GM18951 (cell line): ENCODE measurements at regions not wholly inside any gene's neighbourhood (a gene's known extent, or its start where the extent isn't known, plus 50 kb on each side); places are given as distances from the start of the nearest gene placed in this dataset.

ENCODE experiments used
- POLR2A ChIP-seq: IDR thresholded peaks from 4 replicates; pipeline ENCODE4 v1.6.1; 2011; ENCODE audit warnings: mild to moderate bottlenecking; ENCODE audit not compliant: insufficient read length, insufficient read depth; ENCODE audit errors: extremely low read depth
- in situ Hi-C: fragments of 300-500 bp; cut with MboI; formaldehyde crosslinking; loops from one replicate; pipeline ENCODE4 v1.12.0; 2022; ENCODE audit warnings: low sequenced_read_pairs, mixed read lengths, inconsistent platforms; ENCODE audit not compliant: unreplicated experiment

DNA sequence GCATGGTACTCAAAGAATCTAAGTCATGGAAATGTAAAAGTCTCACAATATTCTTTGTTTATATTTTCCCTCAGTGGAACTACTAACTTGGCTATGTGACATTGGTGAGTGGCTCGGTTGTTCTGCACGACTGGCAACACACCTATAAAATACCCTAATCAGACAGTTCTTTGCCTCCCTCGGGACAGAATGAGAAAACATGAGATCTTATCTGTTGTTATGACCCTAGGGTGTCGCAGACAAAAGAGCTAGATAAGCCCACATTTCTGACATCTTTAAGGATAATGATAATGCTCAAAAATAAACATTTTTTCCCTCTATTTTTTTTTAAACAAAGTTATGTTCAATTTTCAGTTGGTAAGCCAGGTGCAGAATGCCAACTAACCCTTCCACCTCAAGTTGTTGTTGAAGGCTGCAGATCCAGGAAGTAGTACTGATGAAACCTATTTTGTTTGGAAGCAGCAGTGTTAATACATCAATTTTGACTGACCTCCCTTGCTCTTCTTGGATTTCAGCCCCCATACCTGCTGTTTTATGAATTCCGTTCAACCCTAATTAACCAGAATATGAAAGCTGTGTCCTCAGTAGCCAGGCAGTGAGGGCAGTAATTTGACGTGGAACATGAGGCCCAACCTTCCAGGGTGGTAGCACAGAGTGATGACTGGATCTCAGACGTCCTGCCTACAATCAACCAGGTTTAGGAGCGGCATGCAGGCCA lies 108.7 kb upstream of the DUSP10 start:
- TF ChIP-seq POLR2A = no peak
- in situ Hi-C loops = no loop called here

DNA sequence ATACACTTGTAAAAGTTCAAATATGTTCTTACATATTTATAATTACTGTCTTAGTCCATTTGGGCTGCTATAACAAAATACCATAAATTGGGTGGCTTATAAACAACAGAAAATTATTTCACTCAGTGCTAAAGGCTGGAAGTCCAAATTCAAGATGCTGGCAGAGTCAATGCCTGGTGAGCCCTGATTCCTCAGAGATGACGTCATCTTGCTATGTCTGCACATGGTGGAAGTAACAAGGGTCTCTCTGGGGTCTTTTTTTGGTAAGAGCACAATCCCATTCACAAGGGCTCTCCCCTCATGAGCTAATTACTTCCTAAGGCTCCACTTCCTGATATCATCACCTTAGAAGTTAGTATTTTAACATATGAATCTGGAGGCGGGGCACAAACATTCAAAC lies 108.0 kb upstream of the DUSP10 start:
- TF ChIP-seq POLR2A = no peak
- in situ Hi-C loops = no loop called here

DNA sequence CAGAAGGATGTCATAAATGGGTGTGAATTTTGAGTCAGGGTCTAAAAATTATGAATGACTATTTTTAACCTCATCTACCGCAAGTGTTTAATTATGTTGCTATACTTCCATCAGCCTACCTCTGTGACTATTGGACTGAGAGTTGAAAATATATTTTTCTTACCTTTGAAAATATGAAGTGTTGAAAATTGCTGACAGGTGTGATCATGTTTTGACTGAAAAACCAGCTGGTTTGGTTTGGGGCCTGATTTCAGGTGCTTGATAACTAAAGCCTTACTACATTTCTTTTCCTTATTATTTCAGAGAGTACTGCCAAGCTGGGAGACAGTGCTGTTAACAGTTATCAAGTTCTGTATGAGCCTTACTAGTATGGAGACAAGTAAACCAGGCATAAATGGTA lies 107.2 kb upstream of the DUSP10 start:
- in situ Hi-C loops = no loop called here
- TF ChIP-seq POLR2A = no peak

DNA sequence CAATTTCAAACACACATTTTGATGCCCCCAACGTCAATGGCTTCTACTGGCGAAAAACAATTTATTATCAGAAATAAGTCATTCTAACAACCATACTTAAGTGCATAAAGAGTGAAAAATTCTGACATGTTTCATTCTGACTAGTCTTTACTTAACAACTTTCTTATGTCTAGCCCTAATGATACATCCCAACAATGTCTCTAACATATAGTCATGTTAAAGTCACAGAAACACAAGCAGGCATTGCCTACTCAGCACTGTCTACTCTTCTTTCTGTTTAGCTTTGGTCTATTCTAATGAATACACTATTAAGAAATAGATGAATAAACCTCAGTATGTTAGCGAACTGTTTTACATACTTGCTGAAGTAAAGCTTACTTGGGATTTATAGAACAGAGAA lies 105.8 kb upstream of the DUSP10 start:
- in situ Hi-C loops = no loop called here
- no peak for TF ChIP-seq POLR2A

DNA sequence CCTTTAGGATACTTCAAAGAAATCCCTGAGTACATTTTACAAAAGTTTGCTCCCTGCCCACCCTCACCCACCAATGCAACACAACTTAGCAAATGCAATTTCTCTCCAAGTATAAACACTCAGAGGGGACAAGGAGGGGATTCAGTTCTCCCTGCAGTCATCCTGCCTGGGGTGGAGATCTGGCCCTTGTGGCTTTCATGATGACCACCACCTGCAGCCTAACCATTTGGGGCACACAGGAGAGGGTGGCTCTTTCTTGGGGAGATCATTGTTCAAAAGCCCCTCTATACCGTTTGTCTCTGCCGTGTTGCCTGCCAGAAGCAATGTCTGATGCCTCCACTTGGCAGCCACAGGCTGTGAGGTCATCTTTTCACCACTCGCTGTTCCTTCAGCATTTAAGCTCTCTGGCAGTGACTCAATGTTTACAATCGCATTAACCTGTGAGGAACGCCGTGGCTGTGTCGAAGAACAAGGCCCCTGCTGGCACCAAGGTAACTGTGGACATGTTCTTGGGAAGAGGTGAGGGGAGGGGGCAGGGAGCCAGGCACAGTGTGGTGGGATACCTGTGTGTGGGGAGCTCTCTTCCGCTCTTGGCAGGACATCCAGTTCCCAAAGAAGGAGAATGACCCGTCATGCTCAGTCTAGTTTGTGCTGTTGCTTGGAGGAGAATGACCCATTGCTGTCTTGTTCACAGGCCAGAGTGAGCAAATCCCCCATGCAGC lies 103.9 kb upstream of the DUSP10 start:
- TF ChIP-seq POLR2A = no peak
- in situ Hi-C loops = no loop called here

DNA sequence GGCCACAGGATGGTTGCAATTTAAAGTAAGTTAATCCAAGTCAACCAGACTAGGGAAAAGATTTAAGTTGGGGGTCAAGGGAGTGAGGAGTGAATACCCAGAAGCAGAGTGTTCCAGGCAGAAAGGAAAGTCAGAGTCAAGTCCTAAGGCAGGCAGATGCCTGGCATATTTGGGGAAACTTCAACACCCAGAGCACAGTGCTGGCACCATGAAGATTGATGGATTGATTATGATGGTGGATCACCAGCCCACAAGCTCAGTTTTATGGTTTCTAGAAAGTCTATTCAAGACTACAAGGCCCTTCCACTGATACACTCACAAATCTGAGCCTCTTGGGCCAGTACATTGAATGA lies 100.1 kb upstream of the DUSP10 start:
- in situ Hi-C loops = no loop called here
- no peak for TF ChIP-seq POLR2A

DNA sequence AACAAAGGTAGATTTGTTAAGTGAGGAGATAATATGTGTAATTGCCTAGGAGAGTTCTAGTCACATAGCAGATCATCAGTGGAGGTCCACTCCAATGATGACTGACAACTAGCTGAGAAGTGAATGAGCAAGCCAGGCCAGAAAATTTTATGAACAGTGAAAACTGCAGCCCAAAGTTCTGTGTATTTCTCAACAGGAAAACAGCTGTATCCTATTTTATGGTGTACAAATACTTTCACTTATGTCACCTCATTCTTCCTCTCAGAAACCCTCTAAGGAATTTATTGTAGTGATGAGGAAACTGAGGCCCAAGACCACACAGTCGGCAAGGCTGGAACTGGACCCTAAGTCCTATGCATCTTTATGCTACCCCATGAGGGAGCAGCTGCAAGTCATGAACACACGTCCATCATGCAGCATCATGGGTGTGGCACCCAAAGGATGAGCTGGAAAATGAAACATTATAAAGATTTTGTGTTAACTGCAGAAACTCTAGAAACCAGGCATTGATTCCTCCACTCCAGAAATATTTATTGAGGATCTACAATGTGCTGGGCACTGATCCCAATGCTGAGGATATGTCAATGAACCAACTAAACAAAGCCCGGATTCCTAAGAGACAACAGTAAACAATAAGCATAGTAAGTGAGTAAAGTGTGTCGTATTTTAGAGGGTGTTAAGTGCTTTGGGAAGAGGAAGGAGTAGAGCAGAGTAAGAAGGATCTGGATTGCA lies 99.5 kb upstream of the DUSP10 start:
- no peak for TF ChIP-seq POLR2A
- in situ Hi-C loops = no loop called here

DNA sequence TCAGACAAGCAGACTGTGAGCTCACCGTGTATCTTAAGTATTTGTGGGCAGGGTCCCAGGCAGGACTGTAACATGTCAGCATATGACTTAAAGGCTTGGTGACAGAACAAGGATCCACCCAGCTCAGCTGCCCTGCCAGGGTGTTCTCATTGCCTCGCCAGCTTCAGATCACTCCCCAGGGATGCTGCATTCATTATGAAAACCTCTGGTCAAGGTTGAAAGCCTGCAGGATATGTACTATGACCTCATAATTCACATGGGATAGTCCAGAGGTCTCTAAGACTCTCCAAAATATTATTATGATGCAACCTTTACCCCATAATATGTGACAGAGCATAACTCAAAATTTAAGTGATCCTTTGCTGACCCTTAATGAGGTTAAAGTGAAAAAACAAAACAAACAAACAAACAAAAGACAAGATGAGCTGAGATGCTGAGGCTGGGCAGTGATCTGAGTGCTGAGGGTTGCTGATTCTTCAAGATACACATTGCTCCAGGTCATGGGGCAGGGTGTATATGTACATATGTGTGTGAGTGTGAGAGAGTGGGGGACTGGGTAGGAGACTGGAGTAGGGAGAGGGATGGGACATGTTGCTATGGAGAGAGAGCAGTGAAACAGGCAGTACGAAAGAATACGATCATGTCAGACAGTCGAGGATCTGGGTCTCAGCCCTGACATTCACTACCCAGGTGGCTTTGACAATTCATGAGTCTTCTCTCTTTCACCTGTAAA lies 98.8 kb upstream of the DUSP10 start:
- in situ Hi-C loops = no loop called here
- TF ChIP-seq POLR2A = no peak

DNA sequence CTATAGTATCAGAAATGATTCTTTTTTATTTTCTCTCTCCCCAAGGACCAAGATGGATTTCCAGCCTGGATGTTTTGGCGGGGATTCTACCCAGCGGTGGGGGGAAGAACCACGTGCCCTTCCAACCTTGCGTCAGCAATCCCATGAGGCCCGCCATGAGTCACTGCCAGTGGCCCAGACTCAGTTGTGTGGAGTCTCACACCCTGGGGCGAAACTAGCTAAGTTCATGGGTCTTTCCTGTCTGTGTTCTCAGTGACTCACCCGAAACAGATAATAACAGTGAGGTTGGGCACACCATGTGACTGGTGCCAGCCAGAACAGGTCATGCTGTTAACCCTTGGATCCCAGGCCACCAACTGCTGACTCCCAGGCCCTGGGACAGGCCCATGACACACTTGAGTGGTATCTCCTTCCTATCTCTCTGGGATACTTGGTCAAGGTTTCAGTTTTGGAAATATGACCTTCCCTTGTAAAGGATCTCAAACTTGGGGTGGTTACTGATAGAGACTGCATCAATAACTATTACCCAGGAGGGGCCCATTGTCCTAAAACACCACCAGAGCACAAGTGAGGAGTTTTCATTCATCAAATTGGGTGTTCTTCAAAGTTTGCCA lies 98.0 kb upstream of the DUSP10 start:
- no peak for TF ChIP-seq POLR2A
- in situ Hi-C loops = no loop called here

DNA sequence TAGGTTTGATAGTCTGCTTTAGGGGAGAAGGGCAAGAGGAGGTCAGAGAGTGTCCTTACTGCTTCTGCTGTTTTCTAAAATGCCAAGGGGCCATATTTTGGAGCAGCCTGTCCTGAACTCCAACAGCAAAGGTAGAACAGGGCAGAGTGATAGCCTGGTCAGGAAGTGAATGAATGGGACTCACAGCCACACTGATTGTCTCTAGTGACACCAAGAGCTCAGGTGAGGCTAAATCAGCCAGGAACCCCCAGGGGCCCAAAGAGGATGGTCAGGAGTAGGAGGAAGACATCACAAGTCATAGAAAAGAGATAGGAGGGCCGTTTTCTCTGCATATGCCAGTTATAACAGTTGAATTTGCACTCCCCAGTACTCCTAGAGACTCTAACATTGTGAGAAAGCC lies 97.4 kb upstream of the DUSP10 start:
- in situ Hi-C loops = no loop called here
- TF ChIP-seq POLR2A = no peak

DNA sequence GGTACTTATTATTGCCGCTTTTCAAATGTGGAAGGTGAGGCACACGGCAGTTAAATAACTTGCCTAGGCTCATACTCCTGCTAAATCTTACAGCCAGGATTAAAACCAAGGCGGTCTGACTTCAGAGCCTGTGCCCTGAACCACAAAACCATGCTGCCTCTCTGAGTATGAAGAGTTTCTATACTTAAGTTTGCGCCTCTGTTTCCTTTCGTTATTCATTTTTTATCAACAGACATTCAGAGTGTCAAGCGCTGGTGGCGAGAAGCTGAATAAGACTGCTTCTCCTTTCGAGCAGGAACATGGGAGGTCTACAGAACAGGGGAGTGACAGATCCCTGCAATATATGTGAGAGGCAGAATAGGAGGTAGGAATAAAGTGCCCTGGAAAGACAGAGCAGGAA lies 96.0 kb upstream of the DUSP10 start:
- in situ Hi-C loops = no loop called here
- TF ChIP-seq POLR2A = no peak

DNA sequence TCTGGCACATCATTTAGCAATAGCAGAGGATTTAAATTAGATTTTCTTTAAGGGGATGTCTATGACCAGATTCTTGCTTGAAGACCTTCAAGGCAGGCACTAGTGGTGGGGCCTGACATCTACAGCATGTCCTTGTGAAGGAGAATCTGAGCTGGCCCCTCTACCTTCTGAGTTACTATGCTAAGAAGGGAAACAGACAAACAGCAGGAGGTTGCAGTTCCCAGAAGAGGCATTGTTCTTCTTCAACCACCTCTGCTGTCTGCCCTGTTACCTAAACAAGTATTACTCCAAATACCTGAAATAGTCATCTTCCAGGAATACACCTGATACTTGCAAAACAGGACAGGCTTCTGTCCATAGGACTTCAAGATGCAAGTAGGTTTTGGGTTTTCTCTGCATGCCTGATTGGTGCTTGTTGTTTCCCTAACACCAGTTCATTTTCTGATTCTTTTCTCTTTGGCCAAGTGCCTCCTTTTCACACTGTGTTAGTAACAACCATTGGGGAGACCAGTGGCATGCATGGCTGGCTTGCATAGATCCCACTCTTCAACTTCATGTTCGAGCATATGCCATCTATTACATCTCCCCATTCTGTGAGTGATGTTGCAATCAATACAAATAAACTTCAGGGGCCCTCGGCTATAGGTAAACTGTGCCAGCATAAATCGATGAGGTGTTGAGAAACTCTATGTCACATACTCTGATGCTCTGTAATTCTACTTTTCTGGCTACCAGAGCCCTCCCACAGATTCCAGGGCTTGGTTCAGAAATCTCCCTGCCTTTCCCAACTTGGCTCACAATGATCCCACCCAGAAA lies 93.0 kb upstream of the DUSP10 start:
- no peak for TF ChIP-seq POLR2A
- in situ Hi-C loops = no loop called here
